GM12875 (cell line): ENCODE measurements at regions not wholly inside any gene's neighbourhood (a gene's known extent, or its start where the extent isn't known, plus 50 kb on each side); places are given as distances from the start of the nearest gene placed in this dataset.

Experiments
- H3K4me3 ChIP-seq: one replicate; pipeline ENCODE4 v1.5.1; 2011; ENCODE audit warnings: low read depth, low read length, control low read depth
- TF ChIP-seq, protein P1 (sequence below): IDR thresholded peaks from 2 replicates; pipeline ENCODE4 v1.5.1; 2011; ENCODE audit warnings: low read depth, mild to moderate bottlenecking, control low read depth, inconsistent platforms, low read length, moderate library complexity, borderline replicate concordance; ENCODE audit not compliant: insufficient read depth

DNA sequence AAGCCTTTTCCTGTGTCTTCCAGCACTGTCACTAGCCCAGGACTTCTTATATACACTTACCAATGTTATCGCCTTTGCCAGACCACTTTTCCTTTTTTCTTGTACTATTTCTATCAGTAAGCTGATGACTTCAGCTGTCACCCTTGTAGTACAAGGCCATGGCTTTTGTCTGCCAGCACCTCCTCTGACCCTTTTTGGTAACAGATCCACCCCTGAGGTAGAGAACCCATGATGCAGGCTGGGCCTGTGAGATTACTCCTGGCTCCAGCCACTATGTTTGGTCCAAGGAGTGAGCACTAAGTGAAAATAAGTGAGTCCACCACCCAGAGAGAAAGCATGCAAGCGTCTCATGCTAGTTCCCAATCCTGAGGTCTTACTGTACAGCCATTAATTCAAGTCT, 406.7 kb downstream of the MLLT3 start:
- TF ChIP-seq, protein P1, sequence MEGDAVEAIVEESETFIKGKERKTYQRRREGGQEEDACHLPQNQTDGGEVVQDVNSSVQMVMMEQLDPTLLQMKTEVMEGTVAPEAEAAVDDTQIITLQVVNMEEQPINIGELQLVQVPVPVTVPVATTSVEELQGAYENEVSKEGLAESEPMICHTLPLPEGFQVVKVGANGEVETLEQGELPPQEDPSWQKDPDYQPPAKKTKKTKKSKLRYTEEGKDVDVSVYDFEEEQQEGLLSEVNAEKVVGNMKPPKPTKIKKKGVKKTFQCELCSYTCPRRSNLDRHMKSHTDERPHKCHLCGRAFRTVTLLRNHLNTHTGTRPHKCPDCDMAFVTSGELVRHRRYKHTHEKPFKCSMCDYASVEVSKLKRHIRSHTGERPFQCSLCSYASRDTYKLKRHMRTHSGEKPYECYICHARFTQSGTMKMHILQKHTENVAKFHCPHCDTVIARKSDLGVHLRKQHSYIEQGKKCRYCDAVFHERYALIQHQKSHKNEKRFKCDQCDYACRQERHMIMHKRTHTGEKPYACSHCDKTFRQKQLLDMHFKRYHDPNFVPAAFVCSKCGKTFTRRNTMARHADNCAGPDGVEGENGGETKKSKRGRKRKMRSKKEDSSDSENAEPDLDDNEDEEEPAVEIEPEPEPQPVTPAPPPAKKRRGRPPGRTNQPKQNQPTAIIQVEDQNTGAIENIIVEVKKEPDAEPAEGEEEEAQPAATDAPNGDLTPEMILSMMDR: no peak
- H3K4me3 ChIP-seq: no peak overlapping the region

DNA sequence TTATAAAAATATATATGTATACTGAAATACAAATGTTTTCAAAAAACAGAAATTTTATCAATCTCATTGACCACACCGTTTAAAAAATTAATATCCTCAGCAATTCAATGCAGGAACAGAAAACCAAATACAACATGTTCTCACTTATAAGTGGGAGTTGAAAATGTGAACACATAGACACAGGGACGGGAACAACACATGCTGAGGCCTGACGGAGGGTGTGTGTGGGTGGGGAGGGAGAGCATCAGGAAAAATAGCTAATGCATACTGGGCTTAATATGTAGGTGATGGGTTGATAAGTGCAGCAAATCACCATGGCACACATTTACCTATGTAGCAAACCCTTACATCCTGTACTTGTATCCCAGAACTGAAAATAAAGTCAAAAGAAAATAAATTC, 409.5 kb downstream of the MLLT3 start:
- TF ChIP-seq, protein P1: no peak
- no peak overlapping the region for H3K4me3 ChIP-seq

DNA sequence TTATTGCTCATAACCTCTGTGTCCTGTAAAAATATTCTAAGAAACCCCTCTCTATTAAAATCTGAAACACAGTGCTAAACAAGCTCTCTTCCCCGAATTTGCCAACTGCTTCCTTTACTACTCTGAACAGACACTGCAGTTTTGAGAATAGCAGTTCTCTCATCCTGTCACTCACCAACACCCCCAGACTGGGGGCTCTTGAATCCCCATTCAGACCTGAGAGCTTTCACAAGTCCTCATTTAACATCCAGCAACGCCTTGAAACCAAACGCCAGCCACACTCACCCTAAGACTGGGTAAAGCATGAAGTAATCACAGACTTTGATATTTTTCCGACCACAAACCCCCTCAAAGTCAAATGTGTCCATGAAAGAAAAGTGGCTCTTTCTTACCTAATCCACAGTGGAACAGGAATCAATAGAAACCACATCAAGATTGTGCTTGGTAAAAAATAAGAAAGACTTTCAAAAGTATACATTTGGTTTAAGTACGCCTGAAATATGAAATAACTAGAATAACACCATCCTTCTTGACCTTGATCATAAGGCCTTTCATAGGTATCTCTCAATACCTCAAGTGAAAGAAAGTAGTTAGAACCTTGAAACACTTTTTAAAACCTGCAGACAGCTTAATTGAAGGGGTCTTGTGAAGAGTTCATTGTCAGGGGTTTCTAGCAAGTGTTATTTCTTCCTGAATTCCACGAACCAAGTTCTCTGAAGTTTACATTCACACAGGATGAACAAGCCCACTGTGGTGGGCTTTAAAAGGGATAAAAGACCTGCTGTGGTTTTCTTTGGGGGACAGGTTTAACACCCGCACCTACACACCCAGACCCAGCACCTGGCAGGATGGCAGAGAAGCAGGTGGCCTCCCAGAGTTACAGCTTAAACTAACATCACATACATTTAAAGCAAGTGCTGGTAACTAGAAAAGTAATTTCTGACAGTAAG, 412.6 kb downstream of the MLLT3 start:
- no peak overlapping the region for H3K4me3 ChIP-seq
- TF ChIP-seq, protein P1: no peak

DNA sequence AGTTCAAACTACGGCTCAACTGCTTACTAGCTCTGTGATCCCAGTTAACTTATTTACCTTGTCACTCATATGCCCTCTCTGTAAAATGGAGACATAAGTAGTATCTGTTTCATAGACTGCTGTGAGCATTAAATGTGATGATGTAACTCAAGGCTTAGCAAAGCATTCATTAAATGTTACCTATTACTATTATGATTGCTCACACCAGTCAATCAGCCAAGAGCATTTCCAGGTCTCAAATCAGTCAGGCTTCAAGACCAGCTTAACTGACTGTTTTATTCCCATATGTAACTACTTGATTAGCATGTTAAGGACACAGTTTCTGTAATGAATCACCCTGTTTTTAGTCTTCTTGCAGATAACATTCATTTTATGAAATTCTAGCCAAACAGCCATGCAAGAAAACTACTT, 413.3 kb downstream of the MLLT3 start:
- TF ChIP-seq, protein P1: no peak
- no peak overlapping the region for H3K4me3 ChIP-seq

DNA sequence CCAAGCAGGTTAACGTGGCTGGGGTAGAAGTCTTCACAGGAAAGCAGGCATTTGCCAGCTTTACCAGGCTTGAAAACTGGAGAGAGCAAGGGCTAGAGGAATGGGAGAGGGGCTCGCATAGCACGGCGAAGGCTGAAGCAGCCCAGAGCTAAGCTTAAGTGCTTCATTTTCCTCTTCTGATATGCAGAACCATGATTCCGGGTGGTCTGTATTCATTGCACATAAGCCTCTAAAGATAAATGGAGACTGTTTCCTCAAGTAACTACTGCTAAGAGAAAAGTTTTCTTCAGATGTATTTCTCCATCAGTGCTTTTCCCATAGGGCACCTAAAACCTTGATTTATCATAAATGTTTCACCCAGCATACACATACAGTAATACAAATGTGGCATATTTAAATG, 414.1 kb downstream of the MLLT3 start:
- TF ChIP-seq, protein P1: no peak
- no peak overlapping the region for H3K4me3 ChIP-seq

DNA sequence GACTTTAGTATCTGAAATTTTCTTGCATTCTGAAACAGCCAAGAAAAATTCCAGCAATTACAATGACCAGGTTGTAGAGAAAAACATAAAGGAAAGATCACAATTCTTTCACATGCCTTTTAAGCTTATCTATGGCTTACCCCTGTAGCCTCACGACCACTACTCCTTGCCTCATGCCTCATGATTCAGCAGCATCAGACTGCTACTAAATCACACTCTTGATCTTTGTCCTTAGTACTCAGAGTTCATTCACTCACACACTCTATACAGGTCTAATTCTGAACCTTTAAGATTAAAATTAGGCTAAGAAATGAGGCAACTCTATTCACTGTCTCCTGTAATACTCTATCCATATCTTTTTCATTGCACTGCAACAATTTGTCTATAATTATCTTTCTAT, 415.1 kb downstream of the MLLT3 start:
- TF ChIP-seq, protein P1: no peak
- no peak overlapping the region for H3K4me3 ChIP-seq

DNA sequence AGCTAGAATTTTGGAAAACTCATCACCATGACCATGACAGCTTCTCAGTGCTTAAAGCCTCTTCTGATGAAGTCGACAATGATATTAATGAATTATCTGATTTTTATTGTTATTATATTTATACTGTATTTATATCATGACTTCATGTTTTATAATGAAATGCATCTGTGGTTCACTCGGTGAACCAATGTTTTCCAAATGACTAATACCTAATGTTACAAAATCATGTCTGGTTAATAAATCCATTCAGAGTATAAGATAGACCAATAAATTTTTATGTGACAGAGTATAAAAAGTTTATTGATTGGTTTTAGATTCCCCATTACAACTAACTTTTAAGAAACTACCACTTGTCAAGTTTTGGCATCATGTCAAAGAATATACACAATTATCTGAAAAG, 416.5 kb downstream of the MLLT3 start:
- H3K4me3 ChIP-seq: no peak overlapping the region
- TF ChIP-seq, protein P1: no peak
